ENCODE measurements at regions not wholly inside any gene's neighbourhood (a gene's known extent, or its start where the extent isn't known, plus 50 kb on each side); places are given as distances from the start of the nearest gene placed in this dataset.
"Not testable (repeated sequence)": the region's sequence is repeated elsewhere in the genome, so short reads cannot be mapped to it uniquely, and the experiment has no call there.

GRCh38 chr12:59075141-59075540 lies 154.8 kb upstream of the LRIG3 start:
- Histone ChIP-seq H3K4me3 (ENCODE audit: low read depth in 1 of 5, low read length in 5 of 5) (no peak overlapping the region), H3K4me1 (ENCODE audit: control insufficient read depth in 5 of 5, insufficient read depth in 5 of 5, low read length in 5 of 5) (peaks cover 0 to 4% (median 0%) of the 10 kb centered on the region in 5 donors), H3K27me3 (ENCODE audit: control insufficient read depth in 5 of 5, insufficient read depth in 4 of 5, low read length in 5 of 5) (no peaks in the 10 kb centered on the region), H3K9me3 (ENCODE audit: control insufficient read depth in 5 of 5, low read length in 5 of 5) (no peaks in the 10 kb centered on the region), H3K9ac (ENCODE audit: low read length in 5 of 5) (no peak overlapping the region), H3K27ac (ENCODE audit: low read depth, low read length) (no peak overlapping the region), H3K36me3 (ENCODE audit: control insufficient read depth in 5 of 5, insufficient read depth in 5 of 5, low read length in 5 of 5) (no peaks in the 10 kb centered on the region)

- H3K4me1 ChIP-seq (ENCODE audit: control insufficient read depth in 5 of 5, insufficient read depth in 5 of 5, low read length in 5 of 5) = peaks cover 0 to 4% (median 0%) of the 10 kb centered on the region in 5 donors
- H3K27me3 ChIP-seq (ENCODE audit: control insufficient read depth in 5 of 5, insufficient read depth in 4 of 5, low read length in 5 of 5) = no peaks in the 10 kb centered on the region
- H3K36me3 ChIP-seq (ENCODE audit: control insufficient read depth in 5 of 5, insufficient read depth in 5 of 5, low read length in 5 of 5) = no peaks in the 10 kb centered on the region
- H3K27ac ChIP-seq (ENCODE audit: low read depth, low read length) = no peak overlapping the region
- no peaks in the 10 kb centered on the region for H3K9me3 ChIP-seq (ENCODE audit: control insufficient read depth in 5 of 5, low read length in 5 of 5)
- no peak overlapping the region for H3K9ac ChIP-seq (ENCODE audit: low read length in 5 of 5)
- no peak overlapping the region for H3K4me3 ChIP-seq (ENCODE audit: low read depth in 1 of 5, low read length in 5 of 5)
These were observed 150.1 kb upstream of the LRIG3 start for GRCh38 chr12:59070322-59070933.

- Histone ChIP-seq H3K9me3 (ENCODE audit: control insufficient read depth in 5 of 5, low read length in 5 of 5) (no peaks in the 10 kb centered on the region), H3K4me3 (ENCODE audit: low read depth in 1 of 5, low read length in 5 of 5) (no peak overlapping the region), H3K27me3 (ENCODE audit: control insufficient read depth in 5 of 5, insufficient read depth in 4 of 5, low read length in 5 of 5) (no peaks in the 10 kb centered on the region), H3K36me3 (ENCODE audit: control insufficient read depth in 5 of 5, insufficient read depth in 5 of 5, low read length in 5 of 5) (no peaks in the 10 kb centered on the region), H3K4me1 (ENCODE audit: control insufficient read depth in 5 of 5, insufficient read depth in 5 of 5, low read length in 5 of 5) (peaks cover 0 to 4% (median 0%) of the 10 kb centered on the region in 5 donors), H3K9ac (ENCODE audit: low read length in 5 of 5) (no peak overlapping the region), H3K27ac (ENCODE audit: low read depth, low read length) (no peak overlapping the region)
These were observed 149.2 kb upstream of the LRIG3 start for GRCh38 chr12:59069516-59069915.

GRCh38 chr12:59068436-59068835 lies 148.1 kb upstream of the LRIG3 start:
- Histone ChIP-seq H3K4me3 (ENCODE audit: low read depth in 1 of 5, low read length in 5 of 5) (no peak overlapping the region), H3K27ac (ENCODE audit: low read depth, low read length) (no peak overlapping the region), H3K4me1 (ENCODE audit: control insufficient read depth in 5 of 5, insufficient read depth in 5 of 5, low read length in 5 of 5) (peaks cover 0 to 4% (median 0%) of the 10 kb centered on the region in 5 donors), H3K9ac (ENCODE audit: low read length in 5 of 5) (no peak overlapping the region), H3K36me3 (ENCODE audit: control insufficient read depth in 5 of 5, insufficient read depth in 5 of 5, low read length in 5 of 5) (no peaks in the 10 kb centered on the region), H3K9me3 (ENCODE audit: control insufficient read depth in 5 of 5, low read length in 5 of 5) (no peaks in the 10 kb centered on the region), H3K27me3 (ENCODE audit: control insufficient read depth in 5 of 5, insufficient read depth in 4 of 5, low read length in 5 of 5) (no peaks in the 10 kb centered on the region)

GRCh38 chr12:59067083-59067482 lies 146.8 kb upstream of the LRIG3 start:
- no peak overlapping the region for H3K9ac ChIP-seq (ENCODE audit: low read length in 5 of 5)
- no peak overlapping the region for H3K4me3 ChIP-seq (ENCODE audit: low read depth in 1 of 5, low read length in 5 of 5)
- no peaks in the 10 kb centered on the region for H3K9me3 ChIP-seq (ENCODE audit: control insufficient read depth in 5 of 5, low read length in 5 of 5)
- H3K4me1 ChIP-seq (ENCODE audit: control insufficient read depth in 5 of 5, insufficient read depth in 5 of 5, low read length in 5 of 5) = peaks cover 0 to 4% (median 0%) of the 10 kb centered on the region in 5 donors
- no peak overlapping the region for H3K27ac ChIP-seq (ENCODE audit: low read depth, low read length)
- no peaks in the 10 kb centered on the region for H3K27me3 ChIP-seq (ENCODE audit: control insufficient read depth in 5 of 5, insufficient read depth in 4 of 5, low read length in 5 of 5)
- no peaks in the 10 kb centered on the region for H3K36me3 ChIP-seq (ENCODE audit: control insufficient read depth in 5 of 5, insufficient read depth in 5 of 5, low read length in 5 of 5)

GRCh38 chr12:59066445-59066844 lies 146.1 kb upstream of the LRIG3 start:
- H3K9ac ChIP-seq (ENCODE audit: low read length in 5 of 5) = no peak overlapping the region

GRCh38 chr12:59059088-59059935 lies 139.0 kb upstream of the LRIG3 start:
- H3K4me1 ChIP-seq (ENCODE audit: control insufficient read depth in 5 of 5, insufficient read depth in 5 of 5, low read length in 5 of 5) = no peaks in the 10 kb centered on the region
- no peaks in the 10 kb centered on the region for H3K27me3 ChIP-seq (ENCODE audit: control insufficient read depth in 5 of 5, insufficient read depth in 4 of 5, low read length in 5 of 5)
- no peaks in the 10 kb centered on the region for H3K9me3 ChIP-seq (ENCODE audit: control insufficient read depth in 5 of 5, low read length in 5 of 5)
- H3K36me3 ChIP-seq (ENCODE audit: control insufficient read depth in 5 of 5, insufficient read depth in 5 of 5, low read length in 5 of 5) = no peaks in the 10 kb centered on the region
- H3K4me3 ChIP-seq (ENCODE audit: low read depth in 1 of 5, low read length in 5 of 5) = no peak overlapping the region
- no peak overlapping the region for H3K27ac ChIP-seq (ENCODE audit: low read depth, low read length)
- no peak overlapping the region for H3K9ac ChIP-seq (ENCODE audit: low read length in 5 of 5)

More at GRCh38 chr12:59066445-59066844, 146.1 kb upstream of the LRIG3 start:
- Histone ChIP-seq H3K4me1 (ENCODE audit: control insufficient read depth in 5 of 5, insufficient read depth in 5 of 5, low read length in 5 of 5) (peaks cover 0 to 4% (median 0%) of the 10 kb centered on the region in 5 donors), H3K9me3 (ENCODE audit: control insufficient read depth in 5 of 5, low read length in 5 of 5) (no peaks in the 10 kb centered on the region), H3K27ac (ENCODE audit: low read depth, low read length) (no peak overlapping the region), H3K27me3 (ENCODE audit: control insufficient read depth in 5 of 5, insufficient read depth in 4 of 5, low read length in 5 of 5) (no peaks in the 10 kb centered on the region), H3K36me3 (ENCODE audit: control insufficient read depth in 5 of 5, insufficient read depth in 5 of 5, low read length in 5 of 5) (no peaks in the 10 kb centered on the region), H3K4me3 (ENCODE audit: low read depth in 1 of 5, low read length in 5 of 5) (no peak overlapping the region)

- Histone ChIP-seq H3K4me1 (ENCODE audit: control insufficient read depth in 5 of 5, insufficient read depth in 5 of 5, low read length in 5 of 5) (no peaks in the 10 kb centered on the region), H3K36me3 (ENCODE audit: control insufficient read depth in 5 of 5, insufficient read depth in 5 of 5, low read length in 5 of 5) (no peaks in the 10 kb centered on the region), H3K4me3 (ENCODE audit: low read depth in 1 of 5, low read length in 5 of 5) (no peak overlapping the region), H3K27ac (ENCODE audit: low read depth, low read length) (no peak overlapping the region), H3K9me3 (ENCODE audit: control insufficient read depth in 5 of 5, low read length in 5 of 5) (no peaks in the 10 kb centered on the region), H3K27me3 (ENCODE audit: control insufficient read depth in 5 of 5, insufficient read depth in 4 of 5, low read length in 5 of 5) (no peaks in the 10 kb centered on the region), H3K9ac (ENCODE audit: low read length in 5 of 5) (no peak overlapping the region)
These were observed 136.7 kb upstream of the LRIG3 start for GRCh38 chr12:59056966-59057365.

GRCh38 chr12:59055204-59055860 lies 135.0 kb upstream of the LRIG3 start:
- H3K4me1 ChIP-seq (ENCODE audit: control insufficient read depth in 5 of 5, insufficient read depth in 5 of 5, low read length in 5 of 5) = no peaks in the 10 kb centered on the region
- no peaks in the 10 kb centered on the region for H3K36me3 ChIP-seq (ENCODE audit: control insufficient read depth in 5 of 5, insufficient read depth in 5 of 5, low read length in 5 of 5)
- H3K4me3 ChIP-seq (ENCODE audit: low read depth in 1 of 5, low read length in 5 of 5) = no peak overlapping the region
- H3K27me3 ChIP-seq (ENCODE audit: control insufficient read depth in 5 of 5, insufficient read depth in 4 of 5, low read length in 5 of 5) = no peaks in the 10 kb centered on the region
- no peak overlapping the region for H3K9ac ChIP-seq (ENCODE audit: low read length in 5 of 5)
- H3K27ac ChIP-seq (ENCODE audit: low read depth, low read length) = no peak overlapping the region
- no peaks in the 10 kb centered on the region for H3K9me3 ChIP-seq (ENCODE audit: control insufficient read depth in 5 of 5, low read length in 5 of 5)

- not testable (repeated sequence) for H3K9ac ChIP-seq (ENCODE audit: low read length in 5 of 5); H3K27ac ChIP-seq (ENCODE audit: low read depth, low read length); H3K36me3 ChIP-seq (ENCODE audit: control insufficient read depth in 5 of 5, insufficient read depth in 5 of 5, low read length in 5 of 5); H3K4me1 ChIP-seq (ENCODE audit: control insufficient read depth in 5 of 5, insufficient read depth in 5 of 5, low read length in 5 of 5); H3K27me3 ChIP-seq (ENCODE audit: control insufficient read depth in 5 of 5, insufficient read depth in 4 of 5, low read length in 5 of 5); H3K9me3 ChIP-seq (ENCODE audit: control insufficient read depth in 5 of 5, low read length in 5 of 5); H3K4me3 ChIP-seq (ENCODE audit: low read depth in 1 of 5, low read length in 5 of 5)
These were observed 133.1 kb upstream of the LRIG3 start for GRCh38 chr12:59053266-59053899.

Data from subcutaneous abdominal adipose tissue (tissue), 5 donors.